ENCODE measurements at regions not wholly inside any gene's neighbourhood (a gene's known extent, or its start where the extent isn't known, plus 50 kb on each side); places are given as distances from the start of the nearest gene placed in this dataset.

GRCh38 chr6:22884456-22884855 lies 315.1 kb downstream of the HDGFL1 start:
- DNase-seq (ENCODE audit: low spot score): no peak

GRCh38 chr6:22886650-22887581 lies 317.6 kb downstream of the HDGFL1 start:
- no peak for DNase-seq (ENCODE audit: low spot score)

GRCh38 chr6:22888163-22888752 lies 318.9 kb downstream of the HDGFL1 start:
- no peak for DNase-seq (ENCODE audit: low spot score)

- DNase-seq (ENCODE audit: low spot score): no peak
These were observed 322.6 kb downstream of the HDGFL1 start for GRCh38 chr6:22891934-22892333.

GRCh38 chr6:22892452-22892851 lies 323.1 kb downstream of the HDGFL1 start:
- no peak for DNase-seq (ENCODE audit: low spot score)

GRCh38 chr6:22896696-22897095 lies 327.3 kb downstream of the HDGFL1 start:
- DNase-seq (ENCODE audit: low spot score): no peak

GRCh38 chr6:22899426-22899825 lies 330.1 kb downstream of the HDGFL1 start:
- no peak for DNase-seq (ENCODE audit: low spot score)

- no peak for DNase-seq (ENCODE audit: low spot score)
These were observed 334.5 kb downstream of the HDGFL1 start for GRCh38 chr6:22903826-22904225.

- DNase-seq (ENCODE audit: low spot score): no peak
These were observed 335.1 kb downstream of the HDGFL1 start for GRCh38 chr6:22904431-22904830.

- DNase-seq (ENCODE audit: low spot score): peak; percentile 35
These were observed 336.8 kb downstream of the HDGFL1 start for GRCh38 chr6:22906091-22906549.

- no peak for DNase-seq (ENCODE audit: low spot score)
These were observed 337.7 kb downstream of the HDGFL1 start for GRCh38 chr6:22907085-22907484.

- no peak for DNase-seq (ENCODE audit: low spot score)
These were observed 341.0 kb downstream of the HDGFL1 start for GRCh38 chr6:22910370-22910769.

GRCh38 chr6:22913612-22914011 lies 344.2 kb downstream of the HDGFL1 start:
- DNase-seq (ENCODE audit: low spot score): no peak

- no peak for DNase-seq (ENCODE audit: low spot score)
These were observed 348.0 kb downstream of the HDGFL1 start for GRCh38 chr6:22917344-22917743.

GRCh38 chr6:22921828-22922227 lies 352.5 kb downstream of the HDGFL1 start:
- no peak for DNase-seq (ENCODE audit: low spot score)

GRCh38 chr6:22925304-22925835 lies 356.0 kb downstream of the HDGFL1 start:
- no peak for DNase-seq (ENCODE audit: low spot score)

GRCh38 chr6:22925920-22926789 lies 356.8 kb downstream of the HDGFL1 start:
- DNase-seq (ENCODE audit: low spot score): no peak

GRCh38 chr6:22926790-22927354 lies 357.5 kb downstream of the HDGFL1 start:
- no peak for DNase-seq (ENCODE audit: low spot score)

GRCh38 chr6:22928775-22929174 lies 359.4 kb downstream of the HDGFL1 start:
- DNase-seq (ENCODE audit: low spot score): no peak

- no peak for DNase-seq (ENCODE audit: low spot score)
These were observed 360.1 kb downstream of the HDGFL1 start for GRCh38 chr6:22929311-22929985.

Measured in D341Med (cell line).